GM10266 (cell line): ENCODE measurements at regions not wholly inside any gene's neighbourhood (a gene's known extent, or its start where the extent isn't known, plus 50 kb on each side); places are given as distances from the start of the nearest gene placed in this dataset.

Experiments used
- DNase-seq: peaks from one replicate; pipeline ENCODE4 v3.0.0; 2012; ENCODE audit errors: extremely low spot score
- TF ChIP-seq, protein P1 (sequence below): IDR thresholded peaks from 2 replicates; pipeline ENCODE4 v1.5.1; 2012; ENCODE audit warnings: mild to moderate bottlenecking, low read depth; ENCODE audit not compliant: control insufficient read depth, insufficient read depth; ENCODE audit errors: missing control alignments

DNA sequence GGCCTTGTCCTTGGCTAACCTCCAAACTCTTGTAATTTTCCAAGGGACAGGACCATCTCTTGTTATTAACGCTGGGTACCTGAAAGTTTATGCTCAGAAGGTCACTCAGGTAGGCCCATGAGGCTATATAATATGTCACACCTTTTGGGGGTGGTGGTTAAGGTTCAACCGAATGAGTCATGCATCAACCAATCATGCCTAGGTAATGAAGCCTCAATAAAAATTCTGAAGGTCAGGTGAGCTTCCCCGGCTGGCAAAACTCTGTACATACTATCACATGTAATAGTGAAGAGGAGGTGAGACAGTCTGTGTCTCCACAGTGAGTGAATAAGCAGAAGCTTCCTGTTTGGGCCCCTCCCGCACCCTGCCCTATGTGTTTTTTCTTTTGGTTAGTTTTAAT lies 424.9 kb downstream of the PCDH17 start:
- no peak for DNase-seq
- TF ChIP-seq, protein P1, sequence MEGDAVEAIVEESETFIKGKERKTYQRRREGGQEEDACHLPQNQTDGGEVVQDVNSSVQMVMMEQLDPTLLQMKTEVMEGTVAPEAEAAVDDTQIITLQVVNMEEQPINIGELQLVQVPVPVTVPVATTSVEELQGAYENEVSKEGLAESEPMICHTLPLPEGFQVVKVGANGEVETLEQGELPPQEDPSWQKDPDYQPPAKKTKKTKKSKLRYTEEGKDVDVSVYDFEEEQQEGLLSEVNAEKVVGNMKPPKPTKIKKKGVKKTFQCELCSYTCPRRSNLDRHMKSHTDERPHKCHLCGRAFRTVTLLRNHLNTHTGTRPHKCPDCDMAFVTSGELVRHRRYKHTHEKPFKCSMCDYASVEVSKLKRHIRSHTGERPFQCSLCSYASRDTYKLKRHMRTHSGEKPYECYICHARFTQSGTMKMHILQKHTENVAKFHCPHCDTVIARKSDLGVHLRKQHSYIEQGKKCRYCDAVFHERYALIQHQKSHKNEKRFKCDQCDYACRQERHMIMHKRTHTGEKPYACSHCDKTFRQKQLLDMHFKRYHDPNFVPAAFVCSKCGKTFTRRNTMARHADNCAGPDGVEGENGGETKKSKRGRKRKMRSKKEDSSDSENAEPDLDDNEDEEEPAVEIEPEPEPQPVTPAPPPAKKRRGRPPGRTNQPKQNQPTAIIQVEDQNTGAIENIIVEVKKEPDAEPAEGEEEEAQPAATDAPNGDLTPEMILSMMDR = no peak

DNA sequence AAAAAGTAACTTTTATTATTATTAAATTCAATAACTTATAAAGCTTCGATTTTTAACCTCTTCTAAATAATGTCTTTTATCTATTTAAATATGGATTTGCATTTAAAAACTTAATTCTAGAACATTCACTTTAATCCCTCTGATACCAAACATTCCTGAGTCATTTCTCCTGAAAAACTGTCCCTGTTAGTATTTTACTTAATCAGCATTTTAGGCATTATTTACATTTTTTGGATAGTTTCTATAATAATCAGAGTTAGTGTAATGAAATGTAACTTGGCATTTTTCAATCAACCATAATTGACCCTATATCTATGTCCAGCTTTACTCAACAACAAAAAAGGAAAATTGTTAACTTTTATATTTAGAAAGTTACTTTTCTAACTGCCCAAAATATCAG lies 428.1 kb downstream of the PCDH17 start:
- DNase-seq = no peak
- TF ChIP-seq, protein P1 = no peak

DNA sequence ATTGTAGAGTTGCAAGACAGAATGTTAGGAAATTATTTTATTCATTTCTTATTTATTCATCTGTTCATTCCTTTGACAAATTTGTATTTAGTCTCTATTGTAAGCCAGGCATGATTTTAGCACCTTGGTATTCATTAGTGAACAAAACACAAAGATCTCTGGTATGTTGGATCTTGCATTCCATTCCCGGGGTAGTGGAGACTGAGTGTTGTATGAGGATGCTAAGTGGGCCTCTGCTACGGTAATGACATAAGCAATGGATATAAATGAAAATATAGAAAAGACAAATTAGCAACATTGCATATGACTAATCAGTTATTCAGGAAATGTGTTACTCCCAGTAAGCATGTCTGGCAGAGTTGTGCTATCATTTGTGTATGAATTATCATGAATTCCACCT lies 449.3 kb downstream of the PCDH17 start:
- DNase-seq = no peak
- TF ChIP-seq, protein P1 = no peak

DNA sequence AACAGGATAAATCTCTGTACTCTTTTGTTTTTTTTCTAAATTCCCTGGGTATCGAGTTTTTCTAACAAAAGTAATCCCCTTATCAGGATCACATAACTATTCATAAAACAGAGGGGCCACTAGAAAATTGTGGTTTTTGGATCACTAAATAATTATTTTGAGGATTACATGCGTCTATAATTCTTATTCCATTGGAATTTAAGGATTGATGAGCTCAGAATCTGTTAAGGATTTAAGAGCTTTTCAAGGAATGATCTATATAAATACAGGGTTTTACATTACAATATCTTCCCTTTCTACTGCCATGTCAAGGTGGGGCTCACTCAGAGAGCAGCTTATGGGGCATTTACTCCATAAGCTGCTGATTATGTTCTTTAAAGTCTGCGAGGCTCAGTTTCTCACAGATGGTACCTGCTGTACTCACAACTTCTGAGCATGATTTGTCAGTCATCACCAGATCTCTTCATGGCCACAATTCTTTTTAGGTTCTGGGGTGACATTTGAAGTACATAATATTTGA lies 449.8 kb downstream of the PCDH17 start:
- DNase-seq = no peak

DNA sequence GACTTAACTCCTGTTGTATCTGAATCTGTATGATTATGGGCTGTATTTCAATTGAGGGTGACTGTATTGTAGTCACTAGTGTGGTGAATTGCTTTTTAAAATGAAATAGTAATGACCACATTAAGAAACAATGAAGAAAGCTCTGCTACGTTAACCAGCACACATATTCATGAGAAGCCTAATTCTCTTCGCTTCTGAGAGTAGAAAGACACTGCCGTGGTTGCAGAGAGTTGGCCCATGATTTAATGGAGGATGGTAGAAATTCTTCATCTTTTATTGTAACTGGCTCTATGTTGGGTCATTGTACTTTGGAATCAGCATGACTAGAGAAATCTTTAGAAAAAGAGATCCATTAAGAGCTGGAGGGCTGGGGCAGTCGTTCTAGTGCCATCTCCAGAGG lies 451.5 kb downstream of the PCDH17 start:
- TF ChIP-seq, protein P1 = no peak

More for the DNA sequence above, 449.8 kb downstream of the PCDH17 start:
- TF ChIP-seq, protein P1 = no peak

DNA sequence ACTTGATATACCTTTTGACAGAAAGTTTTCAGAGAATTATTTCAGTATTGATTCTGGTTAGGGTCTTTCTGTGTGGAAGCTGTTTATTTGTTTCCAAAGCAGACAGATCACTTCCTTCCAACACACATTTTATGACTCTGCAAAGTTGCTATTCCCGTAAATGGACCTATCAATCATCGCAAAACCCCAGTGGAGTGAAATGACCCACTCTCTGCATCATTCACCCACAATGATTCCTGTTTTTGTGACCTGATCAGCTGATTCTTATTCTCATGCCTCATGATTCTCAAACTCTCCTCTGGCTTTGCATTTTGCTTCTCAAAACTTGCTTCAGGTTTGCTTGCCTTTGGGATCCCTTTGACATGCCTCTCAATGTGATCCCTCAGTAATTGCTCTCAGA lies 453.7 kb downstream of the PCDH17 start:
- DNase-seq = no peak
- TF ChIP-seq, protein P1 = no peak

More for the DNA sequence above, 451.5 kb downstream of the PCDH17 start:
- no peak for DNase-seq

DNA sequence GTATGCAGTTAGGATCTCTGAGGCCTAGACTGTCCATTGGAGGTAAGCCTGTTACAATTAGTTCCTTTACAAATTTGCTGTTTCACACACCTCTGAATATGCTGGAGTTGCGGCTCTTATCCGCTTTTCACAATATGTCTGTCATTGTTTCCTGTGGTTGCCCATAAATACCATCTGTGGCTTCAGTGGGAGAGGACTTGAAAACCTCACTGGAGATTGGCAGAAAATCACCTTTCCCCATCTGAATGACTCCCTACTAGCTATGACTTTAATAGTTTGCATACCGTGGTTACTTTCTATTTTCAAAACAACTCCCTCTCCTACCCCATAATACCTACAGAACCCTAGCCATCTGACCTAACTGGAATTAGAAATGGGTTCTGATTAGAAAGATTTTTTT lies 454.3 kb downstream of the PCDH17 start:
- DNase-seq = no peak
- TF ChIP-seq, protein P1 = no peak
